GM21528 (cell line): ENCODE measurements at regions not wholly inside any gene's neighbourhood (a gene's known extent, or its start where the extent isn't known, plus 50 kb on each side); places are given as distances from the start of the nearest gene placed in this dataset.

Experiments
- ATAC-seq: cut with Tn5 transposase; IDR thresholded peaks from one replicate; pipeline ENCODE4 v1.9.1; 2021; ENCODE audit warnings: mild to moderate bottlenecking, moderate library complexity; ENCODE audit not compliant: unreplicated experiment, low FRiP score

DNA sequence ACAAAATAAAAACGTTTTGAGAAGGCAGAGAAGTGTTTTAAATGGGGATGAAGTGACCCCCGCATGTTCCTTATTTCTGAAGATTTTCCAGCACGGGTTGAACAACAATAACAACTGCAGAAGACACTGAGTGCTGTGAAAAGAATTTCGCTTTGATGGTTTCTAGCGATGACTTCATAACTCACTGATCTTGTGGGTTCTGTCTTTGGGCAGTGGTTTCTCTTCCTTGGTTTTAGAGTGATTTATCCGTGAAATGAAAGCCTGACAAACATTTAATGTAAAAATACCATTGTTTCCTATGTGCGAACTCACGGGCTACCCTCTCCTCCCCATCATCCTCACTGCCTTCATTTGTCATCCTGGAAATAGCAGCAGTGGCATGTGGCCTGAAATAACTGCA lies 793.9 kb downstream of the QKI start:
- ATAC-seq, result no peak

DNA sequence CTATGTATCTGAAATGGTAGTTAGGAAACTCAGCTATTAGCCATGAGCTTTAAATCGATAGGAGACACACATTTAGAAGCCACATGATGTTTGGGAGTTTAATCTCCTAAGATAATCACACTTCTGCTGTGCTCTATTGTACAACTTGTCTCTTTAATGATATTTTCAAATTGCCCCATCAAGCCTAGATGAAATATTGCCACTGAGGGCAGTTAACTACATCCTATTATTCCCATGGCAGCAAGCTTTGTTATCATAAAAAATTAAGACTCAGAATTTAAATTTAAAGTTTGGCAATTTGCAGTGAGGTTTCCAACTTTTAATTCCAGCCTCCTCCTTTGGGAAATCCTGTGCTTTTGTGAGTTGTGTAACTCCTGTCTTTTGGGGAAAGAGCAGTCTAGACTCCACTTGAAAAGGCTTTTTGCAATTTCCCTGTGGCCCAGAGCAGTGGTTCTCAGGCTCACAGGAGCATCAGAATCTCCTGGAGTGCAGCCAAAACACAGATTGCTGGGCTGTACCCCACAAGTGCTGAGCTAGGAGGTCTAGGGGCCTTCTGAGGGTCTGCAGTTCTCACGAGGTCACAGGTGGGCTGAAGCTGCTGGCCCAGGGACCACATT lies 792.4 kb downstream of the QKI start:
- no peak for ATAC-seq

DNA sequence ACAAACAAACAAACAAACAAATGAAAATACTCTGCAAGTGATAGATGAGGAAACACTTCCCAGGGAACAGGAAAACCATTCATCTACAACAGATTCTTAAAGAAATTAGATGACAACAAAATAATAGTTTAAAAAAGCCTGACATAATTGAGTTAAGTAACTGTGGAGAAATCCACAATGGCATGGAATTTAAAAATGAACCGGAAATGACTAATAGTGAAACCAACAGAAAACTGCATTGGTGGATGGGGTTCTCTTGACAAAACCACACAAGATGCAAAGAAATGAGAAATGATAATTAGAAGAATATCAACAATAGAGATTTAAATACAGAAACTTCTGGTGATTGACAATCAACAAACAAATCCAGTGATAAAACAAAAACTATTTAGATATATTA lies 785.6 kb downstream of the QKI start:
- no peak for ATAC-seq

DNA sequence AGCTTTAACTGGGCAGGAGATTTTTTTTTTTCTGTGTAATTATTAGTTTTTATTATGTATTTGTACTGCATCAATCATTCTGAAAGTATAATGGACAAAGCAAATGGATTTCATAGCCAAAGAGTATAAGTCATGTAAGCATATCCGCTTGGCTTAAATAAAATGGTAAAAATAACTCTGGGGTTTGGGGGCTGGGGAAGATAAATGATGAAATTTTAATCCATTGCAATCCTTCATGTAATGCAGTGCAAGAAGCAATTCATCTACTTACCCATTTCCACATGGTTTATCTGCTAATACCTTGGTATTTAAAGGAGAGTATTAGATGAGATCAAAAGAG lies 781.4 kb downstream of the QKI start:
- ATAC-seq, result no peak

DNA sequence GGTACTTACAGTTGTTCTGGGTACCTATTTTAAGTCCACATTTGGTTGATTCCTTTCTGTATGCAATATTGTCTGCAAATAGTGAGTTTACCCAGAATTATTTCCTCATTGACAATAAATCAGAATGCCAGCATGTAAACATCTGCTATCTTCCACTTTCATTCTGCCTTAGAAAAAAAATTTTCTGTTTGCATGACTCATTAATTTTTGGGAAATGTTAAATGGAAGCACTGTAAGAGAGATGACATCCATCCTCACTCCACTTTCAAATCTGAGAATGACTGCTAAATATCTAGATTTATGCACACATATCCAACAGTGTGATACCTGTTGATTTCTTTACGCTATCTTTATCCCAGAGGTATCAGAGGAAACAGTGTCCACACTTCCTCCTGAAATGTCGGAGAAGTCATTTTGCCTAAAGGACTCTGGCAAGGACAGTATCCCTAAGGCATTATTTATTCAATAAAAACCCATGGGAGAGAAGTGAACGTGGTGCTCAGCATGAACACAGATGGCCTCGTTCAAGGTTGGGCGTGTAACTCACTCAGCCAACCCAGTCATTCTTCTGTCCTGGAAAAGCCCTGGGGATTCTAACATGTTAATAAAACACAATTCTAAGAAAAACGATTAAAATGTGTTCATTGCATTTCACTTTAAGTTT lies 780.9 kb downstream of the QKI start:
- ATAC-seq, result no peak

DNA sequence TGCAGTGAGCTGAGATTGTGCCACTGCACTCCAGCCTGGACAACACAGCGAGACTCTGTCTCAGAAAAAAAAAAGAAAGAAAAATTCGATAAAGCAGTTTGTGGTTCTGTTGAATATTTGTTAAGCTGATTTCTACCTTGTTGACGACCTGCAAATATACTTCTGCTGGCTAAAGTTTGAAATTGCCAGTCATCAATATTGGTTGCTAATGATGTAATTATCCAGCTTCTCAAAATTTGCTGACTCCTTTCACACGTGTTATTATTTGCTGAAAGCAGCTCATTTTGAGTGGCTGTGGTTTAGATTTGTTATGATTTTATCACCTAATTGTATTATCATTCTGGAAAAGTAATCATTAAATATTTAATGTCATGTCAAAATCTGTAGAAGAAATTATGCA lies 774.3 kb downstream of the QKI start:
- ATAC-seq, result no peak

DNA sequence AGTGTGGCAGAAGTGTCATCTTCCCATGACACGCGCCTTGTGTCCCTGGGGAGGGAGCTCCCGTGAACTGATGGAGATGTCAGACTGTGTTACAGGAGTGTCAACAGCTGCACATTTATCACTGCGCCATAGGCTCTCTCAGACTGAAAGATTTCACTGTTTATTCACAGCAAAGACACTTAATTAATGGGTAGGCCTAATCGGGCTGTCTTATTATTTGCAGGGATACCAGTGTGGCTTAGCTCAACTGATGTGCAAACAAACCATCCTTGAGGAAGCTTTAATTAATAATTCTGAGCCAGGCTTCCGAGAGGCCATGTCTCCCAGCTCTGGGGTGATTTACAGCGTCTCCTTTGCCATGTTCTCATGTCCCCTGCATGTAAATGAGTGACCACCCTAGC lies 771.0 kb downstream of the QKI start:
- no peak for ATAC-seq

DNA sequence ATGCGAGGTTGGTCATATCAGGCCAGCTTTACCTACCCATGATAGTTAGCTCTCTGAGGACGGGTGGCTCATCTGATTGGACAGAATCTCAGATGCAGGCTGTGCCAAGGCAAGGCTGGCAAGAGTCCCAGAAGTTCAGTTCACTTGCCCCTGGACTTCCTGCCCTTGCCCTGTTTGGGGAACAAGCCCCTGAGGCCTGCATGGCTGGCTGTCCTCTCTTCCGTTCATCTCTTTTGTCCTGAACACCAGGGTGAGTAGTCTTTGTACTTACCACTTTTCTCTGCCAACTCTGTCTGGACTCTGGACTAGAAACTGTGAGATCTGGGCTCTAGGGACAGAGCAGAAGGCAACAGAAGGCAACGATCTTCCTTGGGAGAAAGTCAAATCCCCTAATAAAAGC lies 769.9 kb downstream of the QKI start:
- ATAC-seq, result no peak

DNA sequence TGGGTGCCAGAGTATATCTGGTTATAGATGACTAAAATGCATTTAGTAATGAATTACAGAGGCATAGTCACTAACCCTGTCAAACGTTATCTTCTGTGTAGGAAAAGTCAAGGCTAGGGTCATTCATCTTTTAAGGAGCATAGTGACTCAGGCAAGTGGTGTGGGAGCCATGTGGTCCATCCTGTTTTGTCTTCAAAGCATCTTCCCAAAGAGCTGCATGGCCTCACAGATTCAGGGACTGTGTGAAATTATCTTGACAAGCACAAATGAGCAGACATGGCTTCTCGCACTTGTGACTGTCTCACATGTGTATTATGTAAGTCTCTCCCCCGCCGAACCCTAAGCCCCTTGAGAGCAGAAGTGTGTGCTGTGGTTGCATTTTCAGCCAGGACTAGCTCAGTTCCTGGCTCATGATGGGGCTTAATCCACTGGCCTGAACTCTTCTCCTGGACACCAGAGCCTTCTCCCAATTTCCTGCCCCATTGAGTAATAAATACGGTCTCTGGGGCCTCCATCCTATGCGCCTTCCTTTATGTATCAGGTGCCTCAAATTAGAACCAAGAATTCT lies 769.1 kb downstream of the QKI start:
- ATAC-seq, result no peak

DNA sequence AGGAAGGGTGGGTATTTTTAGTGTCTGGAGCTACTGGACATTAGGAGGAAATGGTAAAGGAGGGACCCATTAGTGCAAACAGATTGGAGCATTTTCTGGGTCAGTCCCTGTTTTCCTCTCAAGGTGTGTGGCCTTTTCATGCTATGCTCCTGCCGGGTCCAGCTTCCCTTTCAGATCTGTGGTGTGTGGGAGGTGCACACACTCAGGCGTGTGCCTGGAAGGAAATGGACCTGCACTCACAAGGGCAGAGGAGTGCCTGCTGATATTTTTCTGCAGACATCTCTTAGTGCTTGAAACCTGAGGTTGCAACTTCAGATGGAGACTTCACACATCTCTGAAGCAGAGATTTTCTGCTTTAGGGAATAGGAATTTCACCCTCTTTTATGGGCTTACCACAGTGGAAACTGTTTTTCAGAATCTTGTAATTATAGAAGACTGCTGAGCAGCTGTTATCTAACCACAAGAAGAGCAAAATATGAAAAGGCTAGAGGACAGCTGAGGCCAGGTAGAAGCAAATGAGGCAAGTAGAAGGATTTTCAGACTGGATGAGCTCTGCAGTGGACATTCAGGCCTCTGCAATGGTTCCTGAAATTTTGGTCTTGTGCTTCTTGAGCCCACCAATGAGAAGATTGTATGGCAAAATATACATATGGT lies 764.3 kb downstream of the QKI start:
- no peak for ATAC-seq

DNA sequence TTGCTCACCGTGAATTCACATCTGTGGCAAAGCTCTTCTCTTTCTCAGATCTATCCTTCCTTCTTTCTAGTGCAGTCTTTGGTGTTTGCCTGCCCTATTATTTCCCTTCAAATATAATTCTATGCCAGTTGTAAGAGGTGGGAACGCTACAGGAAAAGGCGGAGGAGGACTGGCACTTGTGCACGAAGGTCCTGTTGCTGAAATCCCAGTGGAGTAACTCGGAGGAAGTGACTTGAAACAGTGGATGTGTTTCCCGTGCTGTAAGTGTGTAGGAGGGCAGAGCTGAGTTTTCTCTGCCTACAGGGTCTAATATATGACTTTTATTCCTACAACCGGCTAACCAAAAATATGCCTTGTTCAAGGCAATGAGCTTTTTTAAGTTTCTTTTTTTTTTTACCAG lies 754.8 kb downstream of the QKI start:
- ATAC-seq, result no peak

DNA sequence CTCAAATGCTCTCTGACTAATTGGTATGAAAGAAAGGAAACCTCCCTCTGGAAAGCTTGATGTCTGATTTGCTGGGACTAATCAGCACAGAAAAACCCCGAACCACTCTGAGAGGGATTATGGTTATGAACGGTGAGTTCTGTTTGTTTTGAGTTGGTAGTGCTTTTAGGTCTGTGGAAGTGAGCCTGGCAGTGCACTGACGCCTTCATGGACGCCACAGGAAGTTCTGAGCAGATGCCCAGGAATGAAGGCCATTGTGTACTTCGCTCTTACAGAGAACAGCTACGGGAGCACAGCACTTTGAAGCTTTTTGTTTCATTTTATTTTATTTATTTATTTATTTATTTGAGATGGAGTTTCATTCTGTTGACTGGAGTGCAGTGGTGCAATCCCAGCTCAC lies 754.1 kb downstream of the QKI start:
- no peak for ATAC-seq

DNA sequence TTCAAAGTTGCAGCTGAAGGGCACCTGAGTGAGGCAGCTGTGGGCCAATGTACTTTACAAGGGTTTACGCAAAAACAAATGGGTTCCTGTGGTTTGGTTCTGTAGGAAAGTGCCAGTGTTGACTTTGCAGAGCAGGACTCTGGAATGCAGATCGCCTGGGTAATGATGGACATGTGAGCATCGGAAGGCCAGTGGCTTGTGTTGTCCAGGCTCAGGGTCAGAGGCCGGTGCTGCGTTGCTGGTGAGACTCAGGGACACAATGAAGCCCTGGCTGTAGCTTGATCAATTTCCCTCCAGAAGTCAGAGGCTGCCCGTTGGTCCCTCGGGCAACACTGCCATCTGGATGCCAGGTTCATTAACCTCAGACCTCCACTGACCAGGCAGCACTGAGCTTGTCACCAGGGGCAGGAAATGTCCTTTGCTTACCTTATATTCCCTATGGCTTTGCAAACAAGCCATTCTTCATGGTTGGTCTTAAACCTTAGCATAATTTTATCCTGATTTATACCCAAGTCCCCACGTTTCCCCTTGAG lies 753.4 kb downstream of the QKI start:
- no peak for ATAC-seq

DNA sequence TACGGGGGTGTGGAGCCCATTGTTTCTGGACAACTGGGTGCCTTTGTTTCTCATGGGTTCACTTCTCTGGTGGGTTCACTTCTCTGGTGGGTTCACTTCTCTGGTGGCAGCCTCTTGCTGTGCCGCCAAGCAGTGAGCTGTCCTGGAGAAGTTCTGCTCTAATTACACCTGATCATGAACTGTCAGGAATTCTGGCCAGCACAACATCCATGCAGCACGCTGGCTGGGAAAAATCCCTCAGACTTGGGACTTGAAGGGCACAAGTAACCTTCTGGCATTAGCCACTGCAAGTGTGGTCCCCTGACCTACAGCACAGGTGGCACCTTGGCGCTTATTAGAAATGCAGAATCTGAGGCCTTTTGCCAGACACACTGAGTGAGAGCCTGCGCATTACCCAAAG lies 752.5 kb downstream of the QKI start:
- ATAC-seq, result no peak

DNA sequence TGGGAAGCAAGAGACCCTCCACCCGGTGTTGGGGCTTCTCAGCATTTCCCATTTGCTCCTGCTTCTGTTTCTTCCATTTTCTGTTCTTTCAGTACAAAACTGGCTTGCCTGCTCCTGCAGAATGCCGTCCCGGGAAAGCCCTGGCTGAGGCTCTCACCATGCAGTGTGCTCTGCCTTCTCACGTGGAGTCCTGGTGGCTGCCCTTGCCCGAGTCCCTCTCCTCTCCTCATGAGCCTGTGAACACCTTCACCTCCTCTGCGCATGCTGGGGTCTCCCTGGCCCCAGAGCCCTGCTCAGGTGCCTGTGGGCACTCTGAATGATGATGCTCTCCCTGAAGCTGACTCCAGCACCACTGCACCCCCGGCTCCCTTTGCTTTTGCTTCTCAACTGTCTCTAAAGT lies 752.0 kb downstream of the QKI start:
- ATAC-seq, result no peak

DNA sequence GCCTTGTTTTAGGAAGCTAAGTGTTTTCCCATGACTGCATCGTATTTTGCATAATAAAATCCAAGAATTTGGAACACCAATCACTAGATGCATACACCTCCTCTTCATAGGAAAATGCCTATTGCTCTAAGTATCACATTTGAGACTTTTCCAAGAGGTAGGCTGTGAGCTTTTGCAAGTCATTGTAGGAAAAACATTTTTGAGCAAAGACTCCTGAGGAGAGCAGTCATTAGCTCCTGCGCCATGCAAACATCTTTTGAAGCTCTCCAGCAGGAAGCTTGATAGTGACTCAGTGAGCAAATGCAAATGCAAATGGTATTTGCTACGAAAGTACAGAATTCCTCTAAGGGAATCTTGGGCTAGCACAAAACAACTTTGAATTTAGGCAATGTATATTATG lies 750.4 kb downstream of the QKI start:
- no peak for ATAC-seq

DNA sequence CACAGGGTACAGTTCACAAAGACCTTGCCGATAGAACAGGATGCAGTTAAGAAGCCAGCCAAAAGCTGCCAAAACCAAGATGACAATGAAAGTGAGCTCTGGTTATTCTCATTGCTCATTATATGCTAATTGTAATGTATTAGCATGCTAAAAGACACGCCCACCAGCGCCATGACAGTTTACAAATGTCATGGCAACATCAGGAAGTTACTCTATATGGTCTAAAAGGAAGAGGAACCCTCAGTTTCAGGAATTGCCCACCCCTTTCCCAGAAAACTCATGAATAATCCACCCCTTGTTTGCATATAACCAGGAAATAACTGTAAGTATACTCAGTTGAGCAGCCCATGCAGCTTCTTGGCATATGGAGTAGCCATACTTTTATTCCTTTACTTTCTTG lies 748.7 kb downstream of the QKI start:
- ATAC-seq, result no peak

DNA sequence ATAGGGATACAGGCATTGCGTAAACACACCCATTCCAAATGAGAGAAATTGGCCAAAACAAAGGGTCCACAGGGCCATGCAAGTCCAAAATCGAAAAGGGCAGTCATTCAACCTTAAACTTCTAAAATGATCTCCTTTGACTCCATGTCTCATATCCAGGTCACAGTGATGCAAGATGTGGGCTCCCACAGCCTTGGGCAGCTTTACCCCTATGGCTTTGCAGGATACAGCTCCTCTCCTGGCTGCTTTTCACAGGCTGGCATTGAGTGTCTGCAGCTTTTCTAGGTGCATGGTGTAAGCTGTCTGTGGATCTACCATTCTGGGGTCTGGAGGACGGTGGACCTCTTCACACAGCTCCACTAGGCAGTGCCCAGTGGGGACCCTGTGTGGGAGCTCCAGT lies 744.5 kb downstream of the QKI start:
- ATAC-seq, result no peak

DNA sequence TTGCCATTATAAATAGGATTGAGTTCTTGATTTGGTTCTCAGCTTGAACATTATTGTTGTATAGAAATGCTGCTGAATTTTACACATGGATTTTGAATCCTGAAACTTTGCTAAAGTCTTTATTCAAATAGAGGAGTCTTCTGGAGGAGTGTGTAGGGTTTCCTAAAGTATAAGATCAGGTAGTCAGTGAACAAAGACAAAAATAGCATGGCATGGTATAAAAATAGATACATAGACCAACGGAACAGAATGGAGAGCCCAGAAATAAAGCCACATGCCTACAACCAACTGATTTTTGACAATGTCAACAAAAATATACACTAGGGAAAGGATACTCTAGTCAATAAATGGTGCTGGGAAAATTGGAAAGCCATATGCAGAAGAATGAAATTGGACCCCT lies 740.1 kb downstream of the QKI start:
- no peak for ATAC-seq

DNA sequence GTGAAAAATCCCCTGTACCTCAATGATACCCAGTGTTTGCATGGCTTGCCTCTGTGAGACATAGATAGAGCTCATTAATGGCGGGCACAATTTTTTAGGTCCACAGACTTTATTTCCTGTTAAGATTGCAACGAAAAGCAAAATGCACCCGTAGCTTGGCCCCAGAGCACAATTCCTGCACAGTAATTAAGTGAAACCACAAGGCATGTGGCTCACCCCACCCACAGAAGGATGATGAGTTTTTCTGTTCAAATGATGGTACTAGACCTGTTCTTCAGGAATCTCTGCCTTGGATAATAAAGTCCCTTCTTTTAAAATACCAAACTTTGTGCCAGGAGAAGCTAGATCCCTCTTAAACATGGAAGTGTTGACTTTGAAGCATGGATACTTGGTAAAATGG lies 738.1 kb downstream of the QKI start:
- no peak for ATAC-seq

DNA sequence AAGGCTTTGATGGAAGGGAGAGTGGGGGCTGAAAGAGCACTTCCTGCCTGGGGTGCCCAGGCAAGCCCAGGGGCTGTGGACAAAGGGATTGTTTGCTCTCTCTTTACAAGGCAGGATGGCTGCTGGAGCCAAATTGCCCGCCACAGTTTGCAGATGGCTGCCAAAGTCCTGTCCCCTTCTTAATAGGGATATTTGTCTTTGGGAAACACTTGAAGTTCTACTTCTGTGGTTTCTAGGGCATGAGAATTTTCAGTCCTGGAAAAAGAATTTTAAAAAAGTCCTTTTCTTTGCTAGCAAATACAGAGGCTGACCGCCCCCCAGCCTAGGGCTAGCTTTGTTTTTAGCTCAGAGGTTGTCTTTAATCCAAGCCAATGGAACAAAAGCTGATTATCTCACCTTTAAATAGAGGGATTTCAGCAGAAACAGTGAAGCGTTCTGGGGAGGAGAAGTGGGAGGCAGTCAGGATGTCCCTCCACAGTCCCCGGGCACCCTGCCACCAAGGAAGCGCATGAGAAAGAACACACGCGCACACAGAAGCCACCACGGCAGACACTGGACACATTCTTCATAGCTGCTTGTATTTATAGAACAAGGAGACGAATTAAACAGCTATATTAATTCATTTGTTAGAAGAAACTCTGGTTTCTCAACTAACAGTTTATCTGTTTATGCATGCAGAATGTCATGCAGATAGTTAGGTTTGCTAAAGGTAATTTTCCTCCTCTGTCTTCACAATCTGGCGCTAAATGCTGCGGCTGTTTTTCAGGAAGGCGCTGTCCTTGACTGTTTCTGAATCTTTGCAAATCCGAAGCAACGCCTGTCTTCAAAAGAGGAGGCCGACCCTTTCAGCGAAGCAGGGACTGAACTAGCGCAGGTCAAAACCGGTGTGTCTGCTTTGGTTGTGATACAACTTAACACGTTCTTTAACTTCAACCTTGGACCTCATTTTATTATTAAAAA lies 736.9 kb downstream of the QKI start:
- no peak for ATAC-seq
